ENCODE measurements at regions not wholly inside any gene's neighbourhood (a gene's known extent, or its start where the extent isn't known, plus 50 kb on each side); places are given as distances from the start of the nearest gene placed in this dataset.

DNA sequence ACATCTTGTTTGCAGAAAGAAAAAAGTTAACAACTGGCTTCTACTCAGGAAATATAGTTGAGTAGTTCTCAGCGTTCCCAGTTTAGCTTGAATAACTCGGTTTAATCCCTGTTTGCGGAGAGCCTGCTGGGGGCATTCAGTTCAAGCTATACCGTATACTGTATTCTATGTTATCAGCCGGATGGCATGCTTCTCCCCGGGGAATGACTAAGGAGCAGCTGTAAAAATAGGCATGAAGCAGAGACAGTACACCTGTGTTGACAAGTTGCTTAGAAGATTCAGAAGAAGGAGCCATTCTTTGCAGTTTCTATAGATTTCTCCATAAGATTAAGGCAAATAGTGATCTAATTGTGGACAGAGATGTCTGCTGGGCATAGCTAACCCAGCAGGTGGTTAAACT is 267.8 kb upstream of the NCAM2 start:
- TF ChIP-seq, protein P1, sequence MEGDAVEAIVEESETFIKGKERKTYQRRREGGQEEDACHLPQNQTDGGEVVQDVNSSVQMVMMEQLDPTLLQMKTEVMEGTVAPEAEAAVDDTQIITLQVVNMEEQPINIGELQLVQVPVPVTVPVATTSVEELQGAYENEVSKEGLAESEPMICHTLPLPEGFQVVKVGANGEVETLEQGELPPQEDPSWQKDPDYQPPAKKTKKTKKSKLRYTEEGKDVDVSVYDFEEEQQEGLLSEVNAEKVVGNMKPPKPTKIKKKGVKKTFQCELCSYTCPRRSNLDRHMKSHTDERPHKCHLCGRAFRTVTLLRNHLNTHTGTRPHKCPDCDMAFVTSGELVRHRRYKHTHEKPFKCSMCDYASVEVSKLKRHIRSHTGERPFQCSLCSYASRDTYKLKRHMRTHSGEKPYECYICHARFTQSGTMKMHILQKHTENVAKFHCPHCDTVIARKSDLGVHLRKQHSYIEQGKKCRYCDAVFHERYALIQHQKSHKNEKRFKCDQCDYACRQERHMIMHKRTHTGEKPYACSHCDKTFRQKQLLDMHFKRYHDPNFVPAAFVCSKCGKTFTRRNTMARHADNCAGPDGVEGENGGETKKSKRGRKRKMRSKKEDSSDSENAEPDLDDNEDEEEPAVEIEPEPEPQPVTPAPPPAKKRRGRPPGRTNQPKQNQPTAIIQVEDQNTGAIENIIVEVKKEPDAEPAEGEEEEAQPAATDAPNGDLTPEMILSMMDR (IDR thresholded peaks at IDR 0.05; ENCODE audit: borderline replicate concordance, extremely low read depth, low read length, poor library complexity, severe bottlenecking), result no peak
- TF ChIP-seq EZH2 (IDR thresholded peaks at IDR 0.05; ENCODE audit: borderline replicate concordance, low read depth, low read length, severe bottlenecking), result no peak

All from DND-41 (cell line).